ENCODE measurements at regions not wholly inside any gene's neighbourhood (a gene's known extent, or its start where the extent isn't known, plus 50 kb on each side); places are given as distances from the start of the nearest gene placed in this dataset.

GRCh38 chr3:95609411-95609810, 1205.0 kb upstream of the EPHA6 start:
- H3K4me1 ChIP-seq, result no peaks in the 10 kb centered on the region
- intact Hi-C loops (cut with DNase I), result no loop called here
- TF ChIP-seq POLR2A (IDR thresholded peaks at IDR 0.05), result no peak
- TF ChIP-seq CTCF (IDR thresholded peaks at IDR 0.05), result no peak
- DNase-seq, result no peak
- no peak overlapping the region for H3K27ac ChIP-seq
- no peaks in the 10 kb centered on the region for H3K36me3 ChIP-seq
- H3K9me3 ChIP-seq, result peaks cover 0 to 15% (median 8%) of the 10 kb centered on the region in 3 donors
- H3K27me3 ChIP-seq, result no peaks in the 10 kb centered on the region
- H3K4me3 ChIP-seq, result no peak overlapping the region

DNA sequence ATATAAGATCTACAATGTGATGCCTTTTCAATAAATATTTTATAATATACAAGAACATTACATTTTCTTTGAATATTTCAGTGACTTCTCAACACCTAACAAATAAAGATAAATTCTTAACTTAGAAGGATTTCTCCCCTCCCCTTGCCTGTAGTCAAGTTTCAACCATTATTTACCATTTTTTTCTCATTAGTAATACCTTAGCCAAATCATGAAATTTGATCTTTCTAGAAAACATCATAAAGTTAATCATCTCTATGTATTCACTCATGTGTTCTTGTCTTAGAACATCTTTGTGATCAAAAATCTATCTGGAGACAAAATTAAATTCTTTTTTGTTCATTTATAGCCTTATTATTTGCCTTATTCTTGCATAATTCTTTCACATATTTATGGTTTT, 1201.8 kb upstream of the EPHA6 start:
- intact Hi-C loops (cut with DNase I), result no loop called here

GRCh38 chr3:95613993-95614392, 1200.4 kb upstream of the EPHA6 start:
- H3K9me3 ChIP-seq, result no peaks in the 10 kb centered on the region
- no peak overlapping the region for H3K4me3 ChIP-seq
- H3K4me1 ChIP-seq, result no peaks in the 10 kb centered on the region
- no peaks in the 10 kb centered on the region for H3K36me3 ChIP-seq
- intact Hi-C loops (cut with DNase I), result no loop called here
- H3K27me3 ChIP-seq, result no peaks in the 10 kb centered on the region
- no peak for TF ChIP-seq CTCF (IDR thresholded peaks at IDR 0.05)
- no peak for TF ChIP-seq POLR2A (IDR thresholded peaks at IDR 0.05)
- no peak for DNase-seq
- WGBS, 2 donors, result 50 to 63% methylated on average over 1 of the region's 1 CpG
- H3K27ac ChIP-seq, result no peak overlapping the region

More for the DNA sequence above, 1201.8 kb upstream of the EPHA6 start:
- Histone ChIP-seq H3K36me3 (no peaks in the 10 kb centered on the region), H3K27ac (no peak overlapping the region), H3K4me1 (no peaks in the 10 kb centered on the region), H3K27me3 (no peaks in the 10 kb centered on the region), H3K4me3 (no peak overlapping the region), H3K9me3 (peaks cover 0 to 5% (median under 1%) of the 10 kb centered on the region in 3 donors)
- TF ChIP-seq POLR2A (IDR thresholded peaks at IDR 0.05) (no peak), CTCF (IDR thresholded peaks at IDR 0.05) (no peak)
- no peak for DNase-seq

DNA sequence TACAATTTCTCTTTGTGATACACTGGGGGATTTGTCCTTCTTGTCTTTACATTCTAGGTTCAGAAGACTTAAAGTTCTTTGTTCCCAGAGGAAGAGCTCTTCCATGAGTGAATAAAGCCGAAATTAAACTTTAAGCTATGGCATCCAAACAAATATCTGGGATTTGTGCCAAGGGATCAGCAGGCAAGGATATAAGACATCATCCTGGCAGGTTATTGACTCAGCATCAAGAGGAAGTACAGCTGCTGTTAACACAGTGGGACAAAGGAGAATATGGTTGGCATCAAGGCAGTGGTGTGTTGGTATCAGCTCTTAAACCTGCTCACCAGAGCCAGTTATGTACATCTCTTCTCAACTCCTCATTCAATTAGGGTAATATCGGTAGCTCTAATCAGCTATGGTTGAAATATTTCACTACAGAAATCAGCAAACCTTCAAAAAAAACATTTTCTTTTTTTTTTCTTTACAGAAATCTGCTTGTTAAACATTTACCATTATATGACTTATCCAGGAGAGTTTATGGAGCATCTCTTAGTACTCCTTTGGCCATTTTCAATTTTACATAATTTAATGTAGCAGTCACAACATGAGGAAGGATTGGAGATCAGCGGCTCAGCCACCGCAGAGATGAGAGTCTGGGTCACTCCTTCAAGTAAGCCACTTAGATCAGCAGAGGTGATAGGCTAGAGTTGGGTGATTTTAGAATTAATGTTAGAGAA, 1198.6 kb upstream of the EPHA6 start:
- WGBS, 2 donors, result 70 to 78% methylated on average over 4 of the region's 4 CpGs
- no peak overlapping the region for H3K4me3 ChIP-seq
- H3K9me3 ChIP-seq, result no peaks in the 10 kb centered on the region
- no peaks in the 10 kb centered on the region for H3K4me1 ChIP-seq
- no peak overlapping the region for H3K27ac ChIP-seq
- DNase-seq, result no peak
- TF ChIP-seq CTCF (IDR thresholded peaks at IDR 0.05) (no peak), POLR2A (IDR thresholded peaks at IDR 0.05) (no peak)
- H3K27me3 ChIP-seq, result no peaks in the 10 kb centered on the region
- intact Hi-C loops (cut with DNase I), result no loop called here
- H3K36me3 ChIP-seq, result no peaks in the 10 kb centered on the region

DNA sequence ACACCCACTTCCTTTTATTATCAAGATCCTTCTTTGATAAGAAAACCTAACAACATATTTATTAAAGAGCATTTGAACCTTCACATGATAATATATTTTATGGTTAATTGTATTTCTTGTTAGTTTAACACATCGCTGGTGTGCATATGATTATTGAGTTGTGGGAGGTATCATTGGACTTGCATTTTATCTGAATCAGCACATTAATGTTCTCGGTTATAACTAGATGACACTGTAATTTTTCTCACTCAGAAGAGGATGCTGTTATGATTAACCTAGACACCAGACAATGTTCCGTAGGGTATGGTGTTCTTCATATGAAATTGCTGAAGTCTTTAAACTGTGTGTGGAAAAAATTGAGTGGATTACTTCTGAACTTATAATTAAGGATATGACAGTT, 1188.3 kb upstream of the EPHA6 start:
- no peaks in the 10 kb centered on the region for H3K36me3 ChIP-seq
- no peaks in the 10 kb centered on the region for H3K4me1 ChIP-seq
- no peak for TF ChIP-seq POLR2A (IDR thresholded peaks at IDR 0.05)
- TF ChIP-seq CTCF (IDR thresholded peaks at IDR 0.05), result no peak
- H3K27me3 ChIP-seq, result no peaks in the 10 kb centered on the region
- WGBS, 2 donors, result 86 to 90% methylated on average over 3 of the region's 3 CpGs
- no peak overlapping the region for H3K27ac ChIP-seq
- intact Hi-C loops (cut with DNase I), result no loop called here
- no peak for DNase-seq
- H3K4me3 ChIP-seq, result no peak overlapping the region
- no peaks in the 10 kb centered on the region for H3K9me3 ChIP-seq
